Adrenal gland (tissue), 5 donors: ENCODE measurements at regions not wholly inside any gene's neighbourhood (a gene's known extent, or its start where the extent isn't known, plus 50 kb on each side); places are given as distances from the start of the nearest gene placed in this dataset.

ENCODE experiments used
- CTCF ChIP-seq, 6 experiments: fragments of 450-650 bp in 4 of 6; fragments of 200-600 bp in 2 of 6; sonication (generic) in 1 of 6; IDR thresholded peaks; 1 replicate in 5 of 6; 2 replicates in 1 of 6; pipeline versions ENCODE4 v1.5.1 to v1.8.0; 2016 to 2021; ENCODE audit warnings: antibody characterized with exemption in 6 of 6, mild to moderate bottlenecking in 2 of 6, moderate library complexity in 1 of 6
- POLR2A ChIP-seq, 2 donors: fragments of 450-650 bp; IDR thresholded peaks; one replicate each; pipeline ENCODE4 v1.6.1; 2017; ENCODE audit warnings: antibody characterized with exemption in 2 of 2, mild to moderate bottlenecking in 2 of 2, moderate library complexity in 1 of 2
- donor health status: DM: no; HTN: no; CAD: no.

DNA sequence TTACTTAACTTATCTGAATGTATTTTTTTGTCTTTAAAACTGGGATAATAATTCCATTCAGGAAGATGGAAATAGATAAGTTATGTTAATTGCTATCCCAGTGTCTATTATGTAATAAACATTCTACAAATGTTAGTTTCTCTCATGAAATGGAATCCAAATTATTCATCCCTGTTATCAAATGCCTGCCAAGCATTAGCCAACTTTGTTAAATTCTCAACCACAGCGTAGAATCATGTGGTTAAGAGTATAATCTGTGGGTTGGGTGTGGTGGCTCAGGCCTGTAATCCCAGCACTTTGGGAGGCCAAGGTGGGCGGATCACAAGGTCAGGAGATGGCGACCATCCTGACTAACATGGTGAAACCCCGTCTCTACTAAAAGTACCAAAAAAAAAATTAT, 912.9 kb upstream of the SEMA6A start:
- TF ChIP-seq CTCF (IDR thresholded peaks at IDR 0.05) (no peak), POLR2A (IDR thresholded peaks at IDR 0.05) (no peak)
